Gastroesophageal sphincter (tissue), 4 donors: ENCODE measurements at regions not wholly inside any gene's neighbourhood (a gene's known extent, or its start where the extent isn't known, plus 50 kb on each side); places are given as distances from the start of the nearest gene placed in this dataset.

Experiments
- ATAC-seq: fragments of 150-250 bp; one replicate; pipeline ENCODE4 v1.9.1; 2016; ENCODE audit warnings: mild to moderate bottlenecking, moderate library complexity
- H3K27ac ChIP-seq, 4 donors: fragments of 200-600 bp; sonication (generic) in 3 of 4; 1 replicate in 3 of 4; 2 replicates in 1 of 4; pipeline ENCODE4 v1.5.1; 2016 to 2019
- H3K27me3 ChIP-seq: fragments of 200-600 bp; sonication (generic); one replicate; pipeline ENCODE4 v1.5.1; 2019
- H3K36me3 ChIP-seq, 2 donors: fragments of 200-600 bp; sonication (generic); one replicate each; pipeline ENCODE4 v1.5.1; 2019; ENCODE audit warnings: control low read depth in 1 of 2
- H3K4me1 ChIP-seq, 3 donors: fragments of 200-600 bp; sonication (generic); 1 replicate in 2 of 3; 2 replicates in 1 of 3; pipeline ENCODE4 v1.5.1; 2016 to 2019; ENCODE audit warnings: control low read depth in 2 of 3
- H3K4me3 ChIP-seq, 2 donors: fragments of 200-600 bp; sonication (generic); one replicate each; pipeline ENCODE4 v1.5.1; 2019; ENCODE audit warnings: mild to moderate bottlenecking in 1 of 2, moderate library complexity in 1 of 2
- H3K9me3 ChIP-seq, 3 donors: fragments of 200-600 bp; sonication (generic); one replicate each; pipeline ENCODE4 v1.5.1; 2017 to 2019; ENCODE audit warnings: control low read depth in 2 of 3
- CTCF ChIP-seq, 4 experiments: fragments of 200-600 bp in 2 of 4; fragments of 450-650 bp in 2 of 4; sonication (generic) in 1 of 4; IDR thresholded peaks; one replicate each; pipeline ENCODE4 v1.5.1; 2017 to 2019; ENCODE audit warnings: antibody characterized with exemption in 4 of 4, mild to moderate bottlenecking in 2 of 4, moderate library complexity in 2 of 4
- EP300 ChIP-seq: sonication (generic); formaldehyde crosslinking; IDR thresholded peaks from one replicate; pipeline ENCODE4 v1.6.1; 2017; ENCODE audit warnings: antibody characterized with exemption, mild to moderate bottlenecking
- POLR2A ChIP-seq, 2 donors: fragments of 450-650 bp; IDR thresholded peaks; one replicate each; pipeline ENCODE4 v1.6.1; 2017; ENCODE audit warnings: antibody characterized with exemption in 2 of 2, mild to moderate bottlenecking in 2 of 2, moderate library complexity in 1 of 2
- POLR2AphosphoS5 ChIP-seq: sonication (generic); formaldehyde crosslinking; IDR thresholded peaks from one replicate; pipeline ENCODE4 v1.6.1; 2017; ENCODE audit warnings: antibody characterized with exemption
- WGBS, 2 donors: methylation state at CpG; one replicate each; pipeline ENCODE4 v1.1.5; 2018; ENCODE audit warnings: low coverage in 1 of 2; 5-methylcytosine and 5-hydroxymethylcytosine counted together

- no peak for TF ChIP-seq POLR2A (IDR thresholded peaks at IDR 0.05)
- TF ChIP-seq CTCF (IDR thresholded peaks at IDR 0.05) = no peak
- no peak for TF ChIP-seq POLR2AphosphoS5
- no peak for TF ChIP-seq EP300
- ATAC-seq = no peak
- no peaks in the 10 kb centered on the region for H3K4me1 ChIP-seq
- 85 to 100% methylated on average over 2 to 4 of the region's 4 CpGs for WGBS, 2 donors
- H3K4me3 ChIP-seq = no peak overlapping the region
- no peaks in the 10 kb centered on the region for H3K9me3 ChIP-seq
- H3K36me3 ChIP-seq = no peaks in the 10 kb centered on the region
- no peak overlapping the region for H3K27ac ChIP-seq
- H3K27me3 ChIP-seq = peaks cover 4% of the 10 kb centered on the region
Measured at GRCh38 chr16:66206363-66206762, 160.1 kb upstream of the CDH5 start.

GRCh38 chr16:66205287-66206231 is 160.9 kb upstream of the CDH5 start:
- no peaks in the 10 kb centered on the region for H3K36me3 ChIP-seq
- peaks cover 4% of the 10 kb centered on the region for H3K27me3 ChIP-seq
- ATAC-seq = no peak
- no peaks in the 10 kb centered on the region for H3K9me3 ChIP-seq
- H3K4me3 ChIP-seq = no peak overlapping the region
- H3K27ac ChIP-seq = no peak overlapping the region
- WGBS, 2 donors = 61 to 77% methylated on average over 6 to 8 of the region's 8 CpGs
- H3K4me1 ChIP-seq = no peaks in the 10 kb centered on the region
- TF ChIP-seq EP300 (no peak), POLR2AphosphoS5 (no peak), POLR2A (IDR thresholded peaks at IDR 0.05) (no peak), CTCF (IDR thresholded peaks at IDR 0.05) (no peak)

- WGBS, 2 donors = 41 to 65% methylated on average over 3 of the region's 3 CpGs
- Histone ChIP-seq H3K4me3 (no peak overlapping the region), H3K27ac (no peak overlapping the region), H3K9me3 (no peaks in the 10 kb centered on the region), H3K36me3 (no peaks in the 10 kb centered on the region), H3K27me3 (peaks cover 4% of the 10 kb centered on the region), H3K4me1 (no peaks in the 10 kb centered on the region)
- TF ChIP-seq EP300 (no peak), POLR2AphosphoS5 (no peak), CTCF (IDR thresholded peaks at IDR 0.05) (no peak), POLR2A (IDR thresholded peaks at IDR 0.05) (no peak)
- ATAC-seq = no peak
Measured at GRCh38 chr16:66204756-66205155, 161.7 kb upstream of the CDH5 start.

GRCh38 chr16:66203476-66203875 is 163.0 kb upstream of the CDH5 start:
- WGBS, 2 donors = no CpG with 5 or more reads among the region's 4 CpGs

More at GRCh38 chr16:66203476-66203875, 163.0 kb upstream of the CDH5 start:
- H3K27ac ChIP-seq = no peak overlapping the region
- H3K4me3 ChIP-seq = no peak overlapping the region
- no peak for ATAC-seq
- H3K9me3 ChIP-seq = no peaks in the 10 kb centered on the region
- no peaks in the 10 kb centered on the region for H3K4me1 ChIP-seq
- no peaks in the 10 kb centered on the region for H3K36me3 ChIP-seq
- H3K27me3 ChIP-seq = peaks cover 4% of the 10 kb centered on the region
- TF ChIP-seq POLR2A (IDR thresholded peaks at IDR 0.05) (no peak), EP300 (no peak), CTCF (IDR thresholded peaks at IDR 0.05) (no peak), POLR2AphosphoS5 (no peak)
